HG03196 (cell line): ENCODE measurements at regions not wholly inside any gene's neighbourhood (a gene's known extent, or its start where the extent isn't known, plus 50 kb on each side); places are given as distances from the start of the nearest gene placed in this dataset.

Source experiments
- ATAC-seq: cut with Tn5 transposase; IDR thresholded peaks from one replicate; pipeline ENCODE4 v1.9.1; 2021; ENCODE audit not compliant: unreplicated experiment

DNA sequence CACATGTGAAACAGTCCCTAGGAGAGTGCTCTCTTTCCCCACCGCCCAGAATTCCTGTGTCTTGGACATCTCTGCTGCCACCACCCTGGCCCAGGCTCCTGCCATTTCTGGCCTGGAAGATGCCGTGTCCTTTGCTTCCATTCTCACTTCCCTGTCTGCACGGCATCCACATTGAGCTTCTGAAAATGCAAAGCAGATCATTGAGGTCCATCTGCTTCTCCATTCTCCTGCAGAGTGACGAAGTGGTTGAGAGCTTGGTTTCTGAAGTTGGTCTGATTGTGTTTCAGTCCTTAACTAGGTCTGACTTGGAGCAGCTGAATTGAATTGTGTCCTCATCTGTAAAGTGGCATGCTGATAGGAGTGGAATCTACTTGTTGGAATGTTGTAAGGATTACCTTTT, 98.7 kb upstream of the MGAT5 start:
- peak; percentile 75 for ATAC-seq

DNA sequence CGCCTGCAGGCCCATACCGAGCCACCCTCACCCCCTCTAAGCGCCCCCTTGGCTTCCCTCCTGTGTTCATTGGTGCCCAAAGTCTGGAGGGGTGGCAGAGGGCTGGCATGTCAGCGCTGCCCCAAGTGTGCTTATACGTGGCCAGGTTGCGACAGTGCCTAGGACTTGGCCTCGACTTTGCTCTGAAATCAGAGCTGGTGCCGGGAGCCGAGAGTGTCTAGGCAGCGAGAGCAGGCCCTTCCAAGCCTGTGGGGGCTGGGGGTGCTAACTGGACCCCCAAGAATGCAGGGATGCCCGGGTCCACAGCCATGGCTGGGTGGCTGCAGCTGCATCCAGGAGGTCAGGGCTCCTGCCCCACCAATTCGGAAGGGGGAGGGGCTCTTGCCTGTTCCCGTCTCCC, 95.6 kb upstream of the MGAT5 start:
- ATAC-seq = no peak

DNA sequence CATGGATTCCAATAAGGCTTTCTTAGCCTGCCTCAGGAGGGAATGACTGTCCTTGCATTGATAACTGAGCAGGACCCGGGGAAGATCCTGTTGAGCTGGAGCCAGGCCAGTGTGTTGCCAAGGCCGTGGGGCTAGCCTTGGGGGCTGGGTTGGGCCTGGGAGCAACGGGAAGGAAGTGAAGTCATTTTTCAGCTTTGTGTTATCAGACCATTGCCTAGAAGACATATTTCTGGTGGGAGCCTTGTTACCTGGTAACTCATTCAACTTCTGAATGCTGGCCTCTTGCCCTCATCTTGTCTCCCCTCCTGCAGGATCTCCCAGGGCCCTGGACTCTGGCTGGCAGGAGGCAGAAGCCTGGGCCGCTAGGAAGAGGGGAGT, 92.7 kb upstream of the MGAT5 start:
- ATAC-seq = no peak

DNA sequence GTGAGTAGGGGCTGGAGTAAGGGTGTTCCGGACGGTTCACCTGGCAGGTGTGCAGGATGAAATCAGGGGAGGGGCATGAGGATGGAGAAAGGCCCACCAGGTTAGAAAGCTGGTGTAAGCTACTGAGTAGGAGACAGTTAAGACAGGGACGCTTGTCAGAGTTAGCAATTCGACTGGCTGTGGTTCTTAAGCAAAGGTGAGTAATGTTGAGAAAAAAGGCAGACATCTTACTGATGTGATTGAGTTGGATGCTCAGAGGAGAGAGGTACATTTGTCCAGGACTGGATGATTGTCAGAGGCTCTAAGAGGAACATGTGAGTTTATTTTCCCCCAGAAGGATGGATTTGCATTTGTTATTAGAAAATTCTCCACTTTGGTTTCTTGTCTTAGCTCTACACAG, 90.5 kb upstream of the MGAT5 start:
- ATAC-seq = no peak

DNA sequence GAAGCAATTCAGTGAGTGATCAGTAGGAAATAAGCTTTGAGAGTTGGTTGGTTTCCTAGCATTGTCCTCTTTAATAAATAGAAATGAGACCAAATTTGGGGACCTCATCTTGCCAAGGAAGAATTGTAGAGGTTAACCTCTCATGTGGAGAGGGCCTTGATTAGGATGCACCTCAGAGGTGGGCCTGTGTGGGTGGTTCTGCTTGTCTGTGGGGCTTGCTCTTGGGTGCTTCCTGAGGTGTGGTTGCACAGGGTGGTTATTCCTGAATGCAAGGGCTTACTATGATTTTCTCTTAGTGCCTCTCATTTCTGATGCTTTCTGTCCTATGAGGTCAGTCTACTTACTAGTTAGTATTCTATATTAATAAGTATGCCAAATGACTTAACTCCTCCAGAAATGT, 89.6 kb upstream of the MGAT5 start:
- ATAC-seq = no peak

DNA sequence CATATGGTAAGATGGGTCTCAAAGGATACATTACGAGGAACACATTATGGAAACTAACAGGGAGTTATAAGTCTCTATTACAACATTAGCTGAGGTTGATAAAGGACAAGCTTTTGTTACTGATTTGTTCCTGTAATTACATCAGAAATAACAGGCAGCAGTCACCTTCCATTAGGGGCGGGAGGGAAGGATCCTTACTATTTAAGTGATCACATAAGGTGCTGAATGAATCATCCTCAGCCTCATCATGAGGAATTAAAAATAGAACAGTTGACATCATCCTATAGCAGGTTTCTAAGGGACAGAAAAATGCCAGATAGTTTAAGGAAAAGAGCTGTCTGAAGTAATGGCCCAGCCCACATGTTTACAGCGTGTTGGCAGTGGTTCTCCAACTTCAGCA, 86.9 kb upstream of the MGAT5 start:
- ATAC-seq = no peak

DNA sequence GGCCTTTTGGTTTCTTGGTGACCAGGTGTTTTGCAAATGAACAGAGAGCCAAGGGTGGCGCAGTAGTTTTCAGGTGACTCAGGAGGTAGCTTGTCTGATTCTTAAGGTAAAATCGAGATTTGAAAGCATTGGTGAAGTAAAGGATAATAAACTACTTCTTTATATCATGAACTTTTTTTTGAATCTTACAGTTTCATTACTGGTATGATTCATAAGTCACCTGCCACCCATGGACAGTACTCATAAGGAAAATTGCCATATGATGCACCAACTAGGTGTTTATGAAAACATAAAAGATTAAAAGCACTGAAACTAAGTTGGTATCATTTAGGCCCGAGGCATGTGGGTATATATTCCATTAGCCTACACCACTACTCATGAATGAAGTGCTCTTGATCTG, 84.1 kb upstream of the MGAT5 start:
- peak; percentile 55 for ATAC-seq

DNA sequence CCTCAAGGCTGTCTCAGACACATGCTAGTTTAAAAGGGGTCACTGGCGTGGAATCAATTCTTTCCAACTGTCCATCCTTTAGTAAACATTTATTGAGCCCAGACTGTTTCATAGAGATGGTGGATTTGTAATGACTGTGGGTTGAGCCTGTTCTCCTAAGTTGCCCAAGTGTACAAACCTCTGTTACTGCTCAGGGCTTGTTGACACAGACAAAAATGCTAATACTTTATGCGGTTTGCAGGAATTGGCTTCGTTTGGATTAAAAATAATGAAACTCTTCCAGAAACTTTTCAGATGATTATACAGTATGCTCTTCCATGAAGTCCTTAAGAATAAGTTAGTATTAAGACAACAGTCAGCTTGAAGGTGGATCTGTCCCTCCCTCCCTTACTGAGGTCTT, 83.6 kb upstream of the MGAT5 start:
- no peak for ATAC-seq

DNA sequence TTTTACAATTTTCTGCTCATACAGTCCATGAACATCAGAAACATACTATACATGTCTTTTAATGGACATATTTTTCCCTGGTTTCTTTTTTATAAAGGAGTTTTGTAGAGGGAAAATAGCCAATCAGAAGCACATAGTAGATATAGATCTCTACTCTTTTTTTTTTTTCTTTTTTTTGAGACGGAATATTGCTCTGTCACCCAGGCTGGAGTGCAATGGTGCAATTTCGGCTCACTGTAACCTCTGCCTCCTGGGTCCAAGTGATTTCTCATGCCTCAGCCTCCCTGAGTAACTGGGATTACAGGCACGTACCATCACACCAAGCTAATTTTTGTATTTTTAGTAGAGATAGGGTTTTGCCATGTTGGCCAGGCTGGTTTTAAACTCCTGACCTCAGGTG, 83.2 kb upstream of the MGAT5 start:
- ATAC-seq = no peak

DNA sequence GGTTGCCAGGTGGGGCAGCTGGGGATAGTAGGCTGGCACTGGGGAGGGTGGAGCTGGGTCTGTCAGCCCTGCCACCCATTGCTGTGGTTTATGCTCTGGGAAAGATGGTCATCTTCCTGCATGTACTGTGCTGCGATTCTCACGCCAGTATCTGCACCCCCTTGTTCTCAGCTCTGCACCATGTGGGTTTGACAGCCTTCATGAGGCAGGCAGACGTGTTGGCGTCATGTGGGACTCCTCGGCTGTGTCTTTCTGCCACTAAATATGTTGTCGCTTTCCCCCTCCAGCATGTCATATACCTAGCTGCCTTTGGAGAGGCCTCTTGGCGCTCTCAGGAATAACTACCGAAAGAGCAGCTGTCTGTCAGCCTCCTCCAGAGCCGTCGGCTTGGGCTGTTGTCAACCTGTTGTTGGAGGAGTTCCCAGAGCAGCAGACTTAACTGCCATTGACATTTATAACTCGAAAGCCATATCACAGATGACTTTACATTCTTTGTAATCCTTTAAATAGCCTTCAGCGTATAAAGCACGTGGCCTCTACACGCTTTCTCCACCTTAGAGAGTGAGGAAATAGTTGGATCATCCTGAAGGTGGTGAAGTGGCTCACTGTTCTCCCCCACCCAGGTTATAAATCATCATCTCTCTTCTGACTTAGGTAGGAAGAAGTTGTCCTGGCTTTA, 80.4 kb upstream of the MGAT5 start:
- no peak for ATAC-seq

DNA sequence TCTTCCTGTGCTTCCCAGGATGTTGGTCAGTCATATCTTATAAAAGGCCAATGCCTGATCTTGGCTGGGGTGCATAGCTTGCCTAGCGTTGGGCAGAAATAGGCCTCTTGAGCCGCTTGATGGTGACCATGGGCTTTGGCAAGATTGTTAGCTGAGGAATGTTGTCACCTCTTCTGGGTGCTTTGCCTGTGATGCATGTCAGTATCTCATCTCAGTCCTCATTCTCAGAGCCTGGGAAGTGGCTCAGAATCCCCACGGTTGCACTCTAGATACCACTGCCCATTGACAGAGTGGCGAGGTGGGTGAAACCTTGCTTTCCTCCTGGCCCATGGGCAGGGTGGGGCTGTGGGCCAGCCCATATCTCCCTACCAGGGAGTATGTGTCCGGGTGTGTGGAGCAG, 79.2 kb upstream of the MGAT5 start:
- ATAC-seq = no peak

DNA sequence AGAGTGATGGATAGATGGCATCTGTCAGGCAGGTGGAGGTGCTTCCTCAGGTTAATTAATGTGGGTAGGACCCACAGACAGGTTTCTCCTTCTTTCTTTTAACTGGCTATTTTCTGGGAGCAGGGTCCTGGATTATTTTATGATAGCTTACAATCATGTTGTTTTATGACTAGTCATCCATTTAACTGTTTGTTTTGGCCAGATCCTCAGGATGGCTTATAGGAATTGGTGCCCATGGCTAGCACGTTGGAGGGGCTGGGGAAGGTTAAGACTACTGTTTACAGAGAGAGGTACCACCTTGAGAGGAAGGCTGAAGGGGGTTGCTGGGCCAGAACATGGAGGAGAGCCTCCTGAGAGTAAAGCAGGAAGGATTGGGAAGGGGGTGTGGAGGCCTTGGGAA, 78.0 kb upstream of the MGAT5 start:
- no peak for ATAC-seq

DNA sequence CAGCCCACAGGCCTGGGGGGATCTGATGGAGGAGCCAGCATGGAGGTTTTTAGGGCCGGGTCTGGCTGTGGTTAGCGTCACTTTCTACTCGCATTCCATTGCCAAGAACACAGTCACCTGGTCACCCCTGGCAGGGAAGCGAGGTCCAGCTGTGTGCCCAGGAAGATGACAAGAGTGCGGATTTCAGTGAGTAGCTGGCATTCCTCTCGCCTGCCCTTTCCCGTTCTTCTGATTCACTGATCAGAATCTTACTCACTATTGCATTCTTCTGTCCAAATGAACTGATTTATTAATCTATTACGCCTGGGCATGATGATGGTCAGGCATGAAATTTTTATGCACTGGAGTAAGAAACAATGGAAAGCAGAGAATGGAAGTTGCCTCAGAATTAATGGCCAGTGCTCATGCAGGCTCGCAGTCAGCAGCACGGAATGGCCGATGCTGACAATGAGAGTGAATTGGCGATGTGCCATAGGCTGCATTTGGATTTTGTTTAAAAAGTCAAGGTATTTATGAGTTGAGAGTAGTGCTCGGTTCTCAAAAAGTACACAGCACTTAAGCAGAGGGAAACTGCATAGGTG, 76.4 kb upstream of the MGAT5 start:
- ATAC-seq = no peak

DNA sequence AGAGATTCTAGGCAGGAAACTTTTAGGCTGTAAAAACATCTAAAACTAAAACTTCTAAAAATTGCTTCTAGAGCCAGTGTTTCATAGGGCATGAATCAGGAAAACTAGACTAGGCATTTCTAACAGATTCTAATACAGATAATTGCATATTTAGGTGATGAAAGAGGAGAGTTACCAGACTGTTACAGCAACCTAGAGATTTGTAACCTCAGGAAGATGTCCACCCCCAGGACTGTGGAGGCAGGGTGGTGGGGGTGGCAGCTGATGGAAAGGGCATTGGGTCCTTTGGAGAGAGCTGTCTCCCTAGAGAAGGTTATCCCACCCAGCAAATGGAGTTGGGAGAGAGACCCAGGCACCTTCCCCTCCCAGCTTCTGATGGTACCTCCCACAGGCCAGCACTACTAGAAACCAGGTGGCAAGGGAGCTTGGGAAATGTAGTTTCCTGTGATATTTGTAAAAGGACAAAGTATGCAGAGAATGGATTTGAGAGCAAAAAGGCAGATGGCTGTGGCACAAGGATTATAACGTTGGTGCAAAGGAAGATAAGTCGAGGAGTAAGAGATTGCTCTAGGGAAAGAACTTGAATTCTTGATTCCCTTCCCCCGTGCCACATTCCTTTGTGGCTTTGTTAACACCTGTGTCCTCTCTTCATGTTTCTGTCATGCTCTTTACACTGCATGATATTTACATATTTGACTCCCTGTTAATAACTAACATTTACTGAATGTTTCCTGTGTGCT, 75.6 kb upstream of the MGAT5 start:
- peak; percentile 68 for ATAC-seq

DNA sequence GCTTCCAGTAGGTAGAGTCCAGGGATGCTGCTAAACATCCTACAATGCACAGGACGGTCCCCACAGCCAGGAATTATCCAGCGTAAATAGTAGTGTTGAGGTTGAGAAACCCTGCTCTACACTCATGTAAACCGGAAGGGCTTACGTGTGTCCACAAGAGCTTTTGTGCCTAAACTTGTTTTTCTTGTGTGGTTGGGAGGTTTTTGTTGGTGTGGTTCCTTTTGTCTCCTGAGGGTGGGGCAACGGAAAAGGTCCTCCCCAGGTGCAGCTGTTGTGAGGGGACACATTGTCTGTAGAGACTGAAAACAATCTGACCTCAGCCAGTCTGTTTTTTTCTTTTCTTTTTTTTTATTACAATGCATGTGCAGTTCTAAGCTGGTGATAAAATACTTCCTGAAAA, 72.7 kb upstream of the MGAT5 start:
- ATAC-seq = peak; percentile 56

DNA sequence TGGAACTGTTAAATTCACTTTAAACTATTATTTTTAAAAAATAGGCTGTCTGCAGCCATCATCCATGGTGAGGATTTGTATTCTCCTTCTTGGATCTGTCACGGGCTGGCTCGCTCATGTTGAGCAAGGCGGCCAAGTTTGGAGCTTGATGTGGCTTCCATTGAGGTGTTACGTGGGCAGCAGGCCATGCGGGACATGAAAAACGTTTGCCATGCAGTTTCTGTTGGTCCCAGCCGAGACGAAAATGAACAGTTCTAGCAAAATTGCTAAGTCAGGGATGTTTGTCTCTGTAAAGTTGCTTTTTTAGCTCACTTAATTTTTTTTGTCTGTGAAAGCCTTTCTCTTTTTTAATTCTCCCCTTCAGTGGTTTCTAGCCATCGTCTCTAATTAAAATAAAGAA, 70.2 kb upstream of the MGAT5 start:
- ATAC-seq = no peak

DNA sequence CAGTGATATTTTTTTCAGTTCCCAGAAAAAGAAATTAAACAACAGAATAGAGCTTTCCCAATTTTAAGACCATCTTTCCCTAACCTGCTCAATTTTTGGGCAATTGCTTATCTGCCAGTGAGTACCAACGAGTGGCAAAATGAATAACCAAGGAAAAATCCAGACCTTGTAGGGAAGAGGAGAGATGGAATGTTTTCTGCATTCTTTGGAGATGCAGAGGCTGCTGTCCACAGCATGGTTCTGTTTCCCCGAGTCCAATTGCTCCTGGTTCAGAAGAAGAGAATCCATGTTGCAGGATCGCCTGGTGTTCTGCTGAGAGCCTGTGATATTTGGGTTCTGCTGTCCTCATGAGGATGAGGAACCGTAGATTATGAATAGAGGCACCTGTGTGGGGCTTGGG, 68.2 kb upstream of the MGAT5 start:
- ATAC-seq = no peak

DNA sequence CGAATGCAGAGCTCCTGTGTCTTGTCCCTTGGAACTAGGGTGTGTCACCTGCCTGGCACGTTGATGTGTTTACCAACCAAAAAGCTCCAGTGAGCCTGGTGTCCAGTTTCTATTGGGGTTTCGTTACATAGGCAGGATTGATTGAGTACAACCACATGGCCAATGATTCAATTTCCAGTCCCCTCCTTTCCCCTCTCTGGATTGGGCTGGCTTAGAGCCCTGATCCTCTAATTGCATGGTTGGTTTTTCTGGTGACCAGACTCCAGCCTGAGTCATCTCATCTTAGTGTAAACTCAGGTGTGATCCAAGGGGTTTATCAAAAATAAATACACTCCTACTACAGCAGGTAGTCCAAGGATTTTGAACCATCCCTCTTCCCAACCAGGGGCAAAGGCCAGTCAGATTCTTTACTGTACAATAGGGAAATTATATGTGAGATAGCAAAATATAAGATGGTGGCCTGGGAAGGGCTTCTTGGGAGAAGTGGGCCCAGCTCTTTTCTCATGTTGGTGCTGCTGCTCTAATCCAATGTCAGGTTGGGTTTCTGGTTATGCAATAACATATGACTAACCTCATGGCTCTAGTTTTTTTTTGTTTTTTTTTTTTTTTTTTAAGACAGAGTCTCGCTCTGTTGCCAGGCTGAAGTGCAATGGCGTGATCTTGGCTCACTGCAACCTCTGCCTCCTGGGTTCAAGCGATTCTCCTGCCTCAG, 64.7 kb upstream of the MGAT5 start:
- no peak for ATAC-seq

DNA sequence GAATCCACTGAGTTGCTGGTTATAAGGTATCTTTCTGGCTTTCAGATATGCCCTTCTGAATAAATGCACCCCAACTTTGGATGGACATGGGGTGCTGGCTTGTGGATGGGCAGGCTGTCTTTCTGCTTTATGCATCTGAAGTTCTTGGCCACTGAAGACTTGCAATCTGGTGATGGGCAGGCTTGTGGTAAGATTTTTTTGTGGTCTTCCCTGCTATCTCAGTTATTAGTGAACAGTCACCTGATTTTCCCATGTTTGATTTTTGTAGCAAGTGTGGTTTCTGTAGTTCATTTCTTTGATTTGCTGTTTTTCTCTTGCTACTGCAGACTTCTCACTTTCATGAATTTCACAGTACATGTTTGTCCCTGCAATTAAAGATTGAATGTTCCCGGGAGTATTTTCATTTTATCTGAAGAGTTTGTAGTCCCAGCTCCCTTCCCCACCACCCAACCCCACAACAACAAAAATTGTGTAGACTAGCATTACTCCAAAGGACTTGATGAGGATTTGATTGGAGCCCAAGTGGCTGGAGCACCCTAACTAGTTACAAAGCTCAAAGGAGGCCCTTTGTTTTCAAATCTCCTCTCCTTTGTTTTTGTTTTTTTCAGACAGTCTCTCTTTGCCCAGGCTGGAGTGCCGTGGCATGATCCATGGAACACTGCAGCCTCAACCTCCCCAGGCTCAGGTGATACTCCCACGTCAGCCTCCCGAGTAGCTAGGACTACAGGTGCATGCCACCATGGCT, 63.6 kb upstream of the MGAT5 start:
- ATAC-seq = no peak

DNA sequence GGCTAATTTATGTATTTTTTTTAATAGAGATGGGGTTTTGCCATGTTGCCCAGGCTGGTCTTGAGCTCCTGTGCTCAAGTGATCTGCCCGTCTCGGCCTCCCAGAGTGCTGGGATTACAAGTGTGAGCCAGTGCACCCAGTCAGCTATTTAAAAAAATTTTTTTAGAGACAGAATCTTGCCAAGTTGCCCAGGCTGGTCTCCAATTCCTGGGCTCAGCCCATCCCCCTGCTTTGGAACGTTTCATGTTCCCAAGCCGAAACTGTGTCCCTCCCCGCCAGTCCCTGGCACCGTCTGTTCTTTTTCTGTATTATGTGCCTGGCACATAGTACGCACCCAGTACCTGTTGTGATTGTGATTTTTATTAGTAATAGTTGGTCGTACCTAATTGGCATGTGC, 63.1 kb upstream of the MGAT5 start:
- ATAC-seq = no peak

DNA sequence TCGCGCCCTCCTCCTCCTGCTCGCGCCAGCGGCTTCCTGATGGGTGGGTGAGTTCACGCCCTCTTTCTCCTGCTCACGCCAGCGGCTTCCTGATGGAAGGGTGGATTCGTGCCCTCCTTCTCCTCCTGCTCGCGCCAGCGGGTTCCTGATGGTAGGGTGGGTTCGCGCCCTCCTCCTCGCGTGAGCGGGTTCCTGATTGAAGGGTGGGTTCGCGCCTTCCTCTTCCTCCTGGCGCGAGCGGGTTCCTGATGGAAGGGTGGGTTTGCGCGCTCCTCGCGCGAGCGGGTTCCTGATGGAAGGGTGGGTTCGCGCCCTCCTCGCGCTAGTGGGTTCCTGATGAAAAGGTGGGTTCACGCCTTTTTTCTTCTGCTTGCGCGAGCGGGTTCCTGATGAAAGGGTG, 62.0 kb upstream of the MGAT5 start:
- ATAC-seq = no peak
